ENCODE measurements at regions not wholly inside any gene's neighbourhood (a gene's known extent, or its start where the extent isn't known, plus 50 kb on each side); places are given as distances from the start of the nearest gene placed in this dataset.
"Not testable (repeated sequence)": the region's sequence is repeated elsewhere in the genome, so short reads cannot be mapped to it uniquely, and the experiment has no call there.

DNA sequence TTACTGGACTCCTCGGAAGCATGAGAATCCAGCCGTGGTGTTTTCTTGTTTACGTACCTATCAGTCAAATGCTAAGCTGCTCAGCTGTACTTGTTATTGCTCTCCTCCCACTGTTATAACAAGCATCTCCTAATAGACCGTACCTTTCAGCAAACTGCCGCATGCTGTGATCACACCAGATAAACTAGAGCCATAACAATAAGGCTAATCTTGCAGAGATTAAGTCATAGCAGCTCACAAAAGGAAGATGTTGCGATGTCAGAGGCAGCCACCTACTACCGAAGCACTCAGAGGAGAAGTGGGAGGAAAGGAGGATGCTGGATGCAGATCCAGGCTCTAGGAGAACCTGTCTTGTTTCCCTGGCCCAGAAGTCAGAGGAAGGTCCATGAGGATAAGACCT, 196.0 kb downstream of the GALC start:
- no peak overlapping the region for H3K4me3 Mint-ChIP-seq
- H3K9me3 Mint-ChIP-seq: no peaks in the 10 kb centered on the region
- no peaks in the 10 kb centered on the region for H3K4me1 Mint-ChIP-seq (ENCODE audit: low read depth)
- no peak overlapping the region for H3K27ac Mint-ChIP-seq
- no peaks in the 10 kb centered on the region for H3K36me3 Mint-ChIP-seq (ENCODE audit: low read depth)
- H3K27me3 Mint-ChIP-seq: peaks cover 10% of the 10 kb centered on the region

DNA sequence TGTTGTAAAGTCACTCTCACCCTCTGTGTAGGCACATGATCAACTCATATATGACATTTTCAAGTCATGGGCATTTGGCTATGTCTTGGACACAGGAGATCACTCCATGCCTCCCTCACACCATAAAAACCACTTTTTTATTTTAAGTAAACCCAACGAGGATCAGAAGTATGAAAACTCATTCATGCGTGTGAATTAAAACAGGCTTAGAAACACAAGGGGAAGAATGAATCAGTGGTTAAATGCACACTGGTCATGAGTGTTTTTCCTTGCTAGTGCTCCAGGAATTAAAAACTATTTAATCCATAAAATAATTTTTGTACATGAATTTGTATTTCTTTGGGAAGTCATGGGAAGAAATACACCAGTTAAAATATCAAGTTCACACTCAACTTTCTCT, 198.4 kb downstream of the GALC start:
- Mint-ChIP-seq H3K9me3 (no peaks in the 10 kb centered on the region), H3K27ac (no peak overlapping the region), H3K36me3 (ENCODE audit: low read depth) (no peaks in the 10 kb centered on the region), H3K27me3 (peaks cover 8% of the 10 kb centered on the region), H3K4me3 (no peak overlapping the region), H3K4me1 (ENCODE audit: low read depth) (no peaks in the 10 kb centered on the region)

GRCh38 chr14:87785897-87786296, 207.1 kb downstream of the GALC start:
- no peak overlapping the region for H3K4me3 Mint-ChIP-seq
- no peaks in the 10 kb centered on the region for H3K4me1 Mint-ChIP-seq (ENCODE audit: low read depth)
- no peak overlapping the region for H3K27ac Mint-ChIP-seq
- no peaks in the 10 kb centered on the region for H3K27me3 Mint-ChIP-seq
- no peaks in the 10 kb centered on the region for H3K9me3 Mint-ChIP-seq
- no peaks in the 10 kb centered on the region for H3K36me3 Mint-ChIP-seq (ENCODE audit: low read depth)

DNA sequence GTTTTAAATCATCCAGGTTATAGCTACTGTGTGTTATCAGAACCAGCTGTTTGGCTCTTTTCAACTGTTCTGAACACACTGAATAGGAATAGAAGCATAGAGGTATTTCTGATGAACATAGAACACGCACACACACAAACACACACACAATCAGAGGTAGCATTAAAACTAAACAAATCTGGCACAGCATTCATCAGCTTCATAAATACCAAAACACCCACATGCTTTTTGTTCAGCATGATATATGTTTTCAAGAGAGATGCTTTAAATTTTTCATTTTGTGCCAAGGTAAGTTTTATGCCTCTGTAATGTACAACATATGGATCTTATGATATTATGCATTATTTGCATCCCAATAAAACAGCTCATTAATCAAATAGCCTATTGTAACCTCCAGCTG, 208.6 kb downstream of the GALC start:
- Mint-ChIP-seq H3K4me3 (no peak overlapping the region), H3K27me3 (no peaks in the 10 kb centered on the region), H3K9me3 (no peaks in the 10 kb centered on the region), H3K36me3 (ENCODE audit: low read depth) (no peaks in the 10 kb centered on the region), H3K27ac (no peak overlapping the region), H3K4me1 (ENCODE audit: low read depth) (no peaks in the 10 kb centered on the region)

DNA sequence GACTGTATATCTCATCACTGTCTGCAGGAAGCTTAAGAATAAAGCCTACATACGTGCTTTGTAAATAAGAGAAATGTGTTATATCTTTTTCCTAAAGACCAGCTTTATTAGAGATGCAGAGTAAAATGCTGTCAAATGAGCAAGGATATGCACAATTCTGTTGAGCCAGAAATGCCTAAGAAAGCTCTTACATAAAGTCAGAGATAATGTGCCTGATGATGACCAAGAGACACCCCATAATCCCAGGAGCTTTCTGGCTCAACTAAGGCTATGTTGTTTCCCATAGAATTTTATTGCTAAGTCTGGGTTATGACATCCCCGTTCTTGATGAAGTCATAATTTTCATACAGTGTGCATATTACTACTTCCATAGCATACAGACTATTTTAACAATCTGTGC, 209.9 kb downstream of the GALC start:
- no peak overlapping the region for H3K27ac Mint-ChIP-seq
- H3K4me3 Mint-ChIP-seq: no peak overlapping the region
- H3K36me3 Mint-ChIP-seq (ENCODE audit: low read depth): no peaks in the 10 kb centered on the region
- H3K4me1 Mint-ChIP-seq (ENCODE audit: low read depth): no peaks in the 10 kb centered on the region
- H3K9me3 Mint-ChIP-seq: peaks cover 6% of the 10 kb centered on the region
- H3K27me3 Mint-ChIP-seq: no peaks in the 10 kb centered on the region

GRCh38 chr14:87772854-87773253, 220.1 kb downstream of the GALC start:
- Mint-ChIP-seq H3K4me1 (ENCODE audit: low read depth) (no peaks in the 10 kb centered on the region), H3K27ac (no peak overlapping the region), H3K36me3 (ENCODE audit: low read depth) (no peaks in the 10 kb centered on the region), H3K9me3 (no peaks in the 10 kb centered on the region), H3K4me3 (no peak overlapping the region), H3K27me3 (peaks cover 4% of the 10 kb centered on the region)

DNA sequence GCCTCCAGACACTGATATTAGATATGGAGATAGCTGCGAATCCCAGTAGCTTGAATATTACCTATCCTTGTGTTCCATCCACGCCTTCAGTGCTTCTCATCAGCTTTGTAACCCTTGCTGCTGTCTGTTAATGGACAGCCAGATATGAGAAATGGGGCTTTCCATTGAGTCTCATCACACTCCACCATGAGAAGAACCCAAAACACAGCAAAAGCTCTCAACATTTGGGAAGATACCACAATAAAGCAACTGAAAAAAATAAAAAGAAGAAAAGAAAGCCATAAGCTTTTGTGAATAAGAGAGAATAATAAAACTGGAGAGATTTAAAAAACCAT, 225.4 kb downstream of the GALC start:
- Mint-ChIP-seq H3K4me1 (ENCODE audit: low read depth) (no peaks in the 10 kb centered on the region), H3K9me3 (peaks cover 3% of the 10 kb centered on the region), H3K27me3 (peaks cover 11% of the 10 kb centered on the region), H3K4me3 (no peak overlapping the region), H3K36me3 (ENCODE audit: low read depth) (no peaks in the 10 kb centered on the region), H3K27ac (no peak overlapping the region)

DNA sequence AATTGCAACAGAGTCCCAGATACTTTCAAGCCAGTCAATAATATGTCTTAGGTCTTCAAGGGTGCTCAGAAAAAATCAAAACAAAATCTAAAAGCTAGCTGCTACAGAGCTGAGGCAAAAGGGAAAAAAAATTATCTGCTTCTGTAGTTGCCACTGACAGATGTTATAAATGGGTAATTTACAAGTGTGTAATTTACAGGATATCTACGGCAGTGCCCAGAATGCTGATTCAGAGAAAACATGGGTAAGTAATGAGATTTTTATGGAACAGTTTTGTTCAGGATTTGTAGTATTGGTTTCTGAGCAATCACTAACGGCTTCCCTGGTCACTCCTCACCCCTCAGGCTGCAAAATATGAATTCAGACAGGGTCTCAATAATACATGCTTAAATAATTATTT, 234.1 kb downstream of the GALC start:
- no peaks in the 10 kb centered on the region for H3K36me3 Mint-ChIP-seq (ENCODE audit: low read depth)
- H3K4me1 Mint-ChIP-seq (ENCODE audit: low read depth): no peaks in the 10 kb centered on the region
- H3K27me3 Mint-ChIP-seq: peaks cover 11% of the 10 kb centered on the region
- no peak overlapping the region for H3K27ac Mint-ChIP-seq
- H3K9me3 Mint-ChIP-seq: peaks cover 10% of the 10 kb centered on the region
- no peak overlapping the region for H3K4me3 Mint-ChIP-seq

GRCh38 chr14:87756661-87757060, 236.3 kb downstream of the GALC start:
- H3K4me1 Mint-ChIP-seq (ENCODE audit: low read depth): no peaks in the 10 kb centered on the region
- H3K9me3 Mint-ChIP-seq: peaks cover 8% of the 10 kb centered on the region
- peaks cover 16% of the 10 kb centered on the region for H3K27me3 Mint-ChIP-seq

GRCh38 chr14:87754520-87755223, 238.3 kb downstream of the GALC start:
- peaks cover 12% of the 10 kb centered on the region for H3K27me3 Mint-ChIP-seq
- no peaks in the 10 kb centered on the region for H3K36me3 Mint-ChIP-seq (ENCODE audit: low read depth)
- H3K27ac Mint-ChIP-seq: no peak overlapping the region
- no peaks in the 10 kb centered on the region for H3K4me1 Mint-ChIP-seq (ENCODE audit: low read depth)
- H3K4me3 Mint-ChIP-seq: no peak overlapping the region
- no peaks in the 10 kb centered on the region for H3K9me3 Mint-ChIP-seq

More at GRCh38 chr14:87756661-87757060, 236.3 kb downstream of the GALC start:
- Mint-ChIP-seq H3K36me3 (ENCODE audit: low read depth) (no peaks in the 10 kb centered on the region), H3K27ac (no peak overlapping the region), H3K4me3 (no peak overlapping the region)

DNA sequence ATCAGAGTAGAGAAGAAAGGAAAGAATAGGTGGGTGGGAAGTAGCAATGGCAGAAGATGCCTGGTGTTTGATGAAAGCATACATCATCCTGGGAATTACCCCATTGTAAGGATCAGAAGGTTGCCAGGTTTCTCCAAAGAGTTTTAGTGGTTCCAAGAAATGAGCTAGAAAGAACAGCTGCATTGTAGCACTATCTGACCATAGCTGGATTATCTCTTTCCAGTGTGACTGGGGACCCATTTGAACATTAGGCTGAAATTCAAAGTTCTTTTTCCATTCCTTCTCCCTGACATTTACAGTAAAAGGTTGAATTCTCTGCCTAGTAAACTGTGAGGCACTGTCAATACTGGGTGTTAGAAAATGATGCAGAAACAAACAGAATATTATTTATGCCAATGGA, 244.4 kb downstream of the GALC start:
- Mint-ChIP-seq H3K9me3 (no peaks in the 10 kb centered on the region), H3K36me3 (ENCODE audit: low read depth) (no peaks in the 10 kb centered on the region), H3K27ac (no peak overlapping the region), H3K4me1 (ENCODE audit: low read depth) (no peaks in the 10 kb centered on the region), H3K27me3 (peaks cover 6% of the 10 kb centered on the region), H3K4me3 (no peak overlapping the region)

- H3K4me3 Mint-ChIP-seq: no peak overlapping the region
- no peaks in the 10 kb centered on the region for H3K4me1 Mint-ChIP-seq (ENCODE audit: low read depth)
- H3K9me3 Mint-ChIP-seq: no peaks in the 10 kb centered on the region
- H3K27me3 Mint-ChIP-seq: peaks cover 3% of the 10 kb centered on the region
- no peak overlapping the region for H3K27ac Mint-ChIP-seq
- no peaks in the 10 kb centered on the region for H3K36me3 Mint-ChIP-seq (ENCODE audit: low read depth)
These were observed 247.4 kb downstream of the GALC start for GRCh38 chr14:87745507-87746118.

GRCh38 chr14:87734577-87735360, 258.2 kb downstream of the GALC start:
- H3K9me3 Mint-ChIP-seq; H3K27ac Mint-ChIP-seq; H3K4me1 Mint-ChIP-seq (ENCODE audit: low read depth); H3K27me3 Mint-ChIP-seq; H3K36me3 Mint-ChIP-seq (ENCODE audit: low read depth); H3K4me3 Mint-ChIP-seq: not testable (repeated sequence)

DNA sequence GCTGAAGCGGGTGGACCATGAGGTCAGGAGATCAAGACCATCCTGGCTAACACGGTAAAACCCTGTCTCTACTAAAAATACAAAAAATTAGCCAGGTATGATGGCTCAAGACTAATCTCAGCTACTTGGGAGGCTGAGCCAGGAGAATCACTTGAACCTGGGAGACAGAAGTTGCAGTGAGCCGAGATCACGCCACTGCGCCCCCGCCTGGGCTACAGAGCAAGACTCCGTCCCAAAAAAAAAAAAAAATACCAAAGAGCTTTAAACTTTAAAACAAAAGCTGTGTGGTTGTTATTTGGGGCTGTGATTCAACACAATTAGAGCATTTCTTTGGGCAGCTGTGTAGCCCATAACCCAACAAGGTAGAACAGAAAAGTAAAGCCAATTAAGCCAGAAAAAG, 259.9 kb downstream of the GALC start:
- H3K36me3 Mint-ChIP-seq (ENCODE audit: low read depth); H3K27me3 Mint-ChIP-seq; H3K4me1 Mint-ChIP-seq (ENCODE audit: low read depth); H3K27ac Mint-ChIP-seq; H3K9me3 Mint-ChIP-seq; H3K4me3 Mint-ChIP-seq: not testable (repeated sequence)

GRCh38 chr14:87732562-87732961, 260.4 kb downstream of the GALC start:
- H3K4me3 Mint-ChIP-seq: no peak overlapping the region
- no peaks in the 10 kb centered on the region for H3K4me1 Mint-ChIP-seq (ENCODE audit: low read depth)
- no peaks in the 10 kb centered on the region for H3K36me3 Mint-ChIP-seq (ENCODE audit: low read depth)
- H3K9me3 Mint-ChIP-seq: no peaks in the 10 kb centered on the region
- H3K27ac Mint-ChIP-seq: no peak overlapping the region
- H3K27me3 Mint-ChIP-seq: peaks cover 6% of the 10 kb centered on the region

Measured in stimulated activated naive CD8-positive, alpha-beta T cell treated with anti-CD3 and anti-CD28 coated beads, Interleukin-15, Interleukin-2, amounts not matched to agents 100 ng/mL and 50 ng/mL, for 24 hours (primary cell).